Transverse colon (tissue), 4 donors: ENCODE measurements at regions not wholly inside any gene's neighbourhood (a gene's known extent, or its start where the extent isn't known, plus 50 kb on each side); places are given as distances from the start of the nearest gene placed in this dataset.

Source experiments
- DNase-seq: peaks from one replicate; pipeline ENCODE4 v3.0.0-alpha.2; 2019
- H3K27ac ChIP-seq, 4 donors: fragments of 200-600 bp; sonication (generic); 2 replicates each; pipeline ENCODE4 v1.5.1; 2016 to 2018; ENCODE audit warnings: inconsistent platforms in 4 of 4
- H3K27me3 ChIP-seq: fragments of 200-600 bp; sonication (generic); 2 replicates; pipeline ENCODE4 v1.5.1; 2017; ENCODE audit warnings: inconsistent platforms
- H3K36me3 ChIP-seq, 4 donors: fragments of 200-600 bp; sonication (generic); 2 replicates each; pipeline ENCODE4 v1.5.1; 2017 to 2019; ENCODE audit warnings: inconsistent platforms in 4 of 4
- H3K4me1 ChIP-seq, 4 donors: fragments of 200-600 bp; sonication (generic); 2 replicates each; pipeline ENCODE4 v1.5.1; 2017 to 2020; ENCODE audit warnings: inconsistent platforms in 4 of 4
- H3K4me3 ChIP-seq, 4 donors: fragments of 200-600 bp; sonication (generic); 1 replicate in 1 of 4; 2 replicates in 3 of 4; pipeline versions ENCODE4 v1.5.1 to v1.6.1; 2017 to 2019; ENCODE audit warnings: inconsistent platforms in 4 of 4
- H3K9me3 ChIP-seq, 2 donors: fragments of 200-600 bp; sonication (generic); 2 replicates each; pipeline ENCODE4 v1.5.1; 2017 to 2019; ENCODE audit warnings: inconsistent platforms in 2 of 2
- CTCF ChIP-seq, 5 experiments: fragments of 200-600 bp in 3 of 5; fragments of 450-650 bp in 2 of 5; sonication (generic) in 3 of 5; IDR thresholded peaks; 1 replicate in 2 of 5; 2 replicates in 3 of 5; pipeline ENCODE4 v1.5.1; 2016 to 2017; ENCODE audit warnings: antibody characterized with exemption in 5 of 5, inconsistent platforms in 3 of 5, mild to moderate bottlenecking in 2 of 5, moderate library complexity in 1 of 5
- EP300 ChIP-seq: sonication (generic); formaldehyde crosslinking; IDR thresholded peaks from one replicate; pipeline ENCODE4 v1.6.1; 2017; ENCODE audit warnings: antibody characterized with exemption, low read depth
- POLR2A ChIP-seq: fragments of 450-650 bp; IDR thresholded peaks from one replicate; pipeline ENCODE4 v1.6.1; 2016; ENCODE audit warnings: antibody characterized with exemption, mild to moderate bottlenecking, moderate library complexity
- POLR2AphosphoS5 ChIP-seq, 3 donors: sonication (generic); formaldehyde crosslinking; IDR thresholded peaks; one replicate each; pipeline ENCODE4 v1.6.1; 2016; ENCODE audit warnings: antibody characterized with exemption in 3 of 3
- WGBS, 2 donors: methylation state at CpG; one replicate each; pipeline ENCODE4 v1.1.5; 2018; ENCODE audit warnings: low coverage in 1 of 2; 5-methylcytosine and 5-hydroxymethylcytosine counted together
- in situ Hi-C, 4 donors: fragments of 200-750 bp; cut with MboI; loops; one replicate each; pipeline versions ENCODE4 v1.15.0 to v1.15.1; 2017; ENCODE audit warnings: low sequenced_read_pairs in 3 of 4, low pct_ligation_motif_present in 1 of 4, low pct_unique_long_range_greater_than_20kb in 1 of 4
- intact Hi-C: fragments of 100-400 bp; cut with DNase I; formaldehyde crosslinking; loops from one replicate; pipeline ENCODE4 v1.15.1; 2023; ENCODE audit warnings: low total_unique reads

GRCh38 chr6:170205126-170205525 is 85.8 kb downstream of the DLL1 start:
- Histone ChIP-seq H3K27me3 (no peaks in the 10 kb centered on the region), H3K4me1 (peaks cover 0 to 2% (median 0%) of the 10 kb centered on the region in 4 donors), H3K4me3 (no peak overlapping the region), H3K36me3 (no peaks in the 10 kb centered on the region), H3K9me3 (no peaks in the 10 kb centered on the region), H3K27ac (no peak overlapping the region)
- WGBS, 2 donors: 63% methylated on average over 6 of the region's 6 CpGs; no CpG with 5 or more reads in 1 of the 2 donors
- no peak for DNase-seq
- intact Hi-C loops (no loop called here), in situ Hi-C loops (no loop called here)
- no peak for TF ChIP-seq CTCF (IDR thresholded peaks at IDR 0.05)
- no peak for TF ChIP-seq POLR2A
- no peak for TF ChIP-seq POLR2AphosphoS5 (IDR thresholded peaks at IDR 0.05)
- no peak for TF ChIP-seq EP300

GRCh38 chr6:170203212-170203611 is 87.7 kb downstream of the DLL1 start:
- no peaks in the 10 kb centered on the region for H3K9me3 ChIP-seq
- H3K4me3 ChIP-seq: no peak overlapping the region
- peaks cover 0 to 2% (median 0%) of the 10 kb centered on the region in 4 donors for H3K4me1 ChIP-seq
- intact Hi-C loops (no loop called here), in situ Hi-C loops (no loop called here)
- DNase-seq: no peak
- H3K27ac ChIP-seq: no peak overlapping the region
- H3K27me3 ChIP-seq: no peaks in the 10 kb centered on the region
- no peak for TF ChIP-seq CTCF (IDR thresholded peaks at IDR 0.05)
- TF ChIP-seq POLR2AphosphoS5 (IDR thresholded peaks at IDR 0.05): no peak
- TF ChIP-seq POLR2A: no peak
- TF ChIP-seq EP300: no peak
- no peaks in the 10 kb centered on the region for H3K36me3 ChIP-seq
- WGBS, 2 donors: 70 to 87% methylated on average over 5 to 6 of the region's 6 CpGs

- intact Hi-C loops (no loop called here), in situ Hi-C loops (no loop called here)
- Histone ChIP-seq H3K4me1 (peaks cover 0 to 2% (median 0%) of the 10 kb centered on the region in 4 donors), H3K36me3 (no peaks in the 10 kb centered on the region), H3K27ac (no peak overlapping the region), H3K27me3 (no peaks in the 10 kb centered on the region), H3K4me3 (no peak overlapping the region), H3K9me3 (no peaks in the 10 kb centered on the region)
- no peak for TF ChIP-seq POLR2AphosphoS5 (IDR thresholded peaks at IDR 0.05)
- TF ChIP-seq EP300: no peak
- TF ChIP-seq CTCF (IDR thresholded peaks at IDR 0.05): no peak
- no peak for TF ChIP-seq POLR2A
- 83 to 84% methylated on average over 7 to 13 of the region's 13 CpGs for WGBS, 2 donors
- no peak for DNase-seq
These were observed 88.3 kb downstream of the DLL1 start for GRCh38 chr6:170202416-170203135.

GRCh38 chr6:170201361-170201760 is 89.5 kb downstream of the DLL1 start:
- Histone ChIP-seq H3K9me3 (no peaks in the 10 kb centered on the region), H3K4me1 (peaks cover 0 to 2% (median 0%) of the 10 kb centered on the region in 4 donors), H3K36me3 (no peaks in the 10 kb centered on the region), H3K4me3 (no peak overlapping the region), H3K27me3 (peaks cover under 1% of the 10 kb centered on the region), H3K27ac (no peak overlapping the region)
- no peak for TF ChIP-seq EP300
- TF ChIP-seq POLR2AphosphoS5 (IDR thresholded peaks at IDR 0.05): no peak
- no peak for TF ChIP-seq CTCF (IDR thresholded peaks at IDR 0.05)
- no peak for TF ChIP-seq POLR2A
- 86 to 91% methylated on average over 1 to 8 of the region's 8 CpGs for WGBS, 2 donors
- intact Hi-C loops (no loop called here), in situ Hi-C loops (no loop called here)
- no peak for DNase-seq
